UCSD-AML1 (cell line): ENCODE measurements at regions not wholly inside any gene's neighbourhood (a gene's known extent, or its start where the extent isn't known, plus 50 kb on each side); places are given as distances from the start of the nearest gene placed in this dataset.

Experiments used
- DNase-seq: peaks from one replicate; lab custom pipeline; 2025; ENCODE audit not compliant: unreplicated experiment; lab: John Stamatoyannopoulos, UW

DNA sequence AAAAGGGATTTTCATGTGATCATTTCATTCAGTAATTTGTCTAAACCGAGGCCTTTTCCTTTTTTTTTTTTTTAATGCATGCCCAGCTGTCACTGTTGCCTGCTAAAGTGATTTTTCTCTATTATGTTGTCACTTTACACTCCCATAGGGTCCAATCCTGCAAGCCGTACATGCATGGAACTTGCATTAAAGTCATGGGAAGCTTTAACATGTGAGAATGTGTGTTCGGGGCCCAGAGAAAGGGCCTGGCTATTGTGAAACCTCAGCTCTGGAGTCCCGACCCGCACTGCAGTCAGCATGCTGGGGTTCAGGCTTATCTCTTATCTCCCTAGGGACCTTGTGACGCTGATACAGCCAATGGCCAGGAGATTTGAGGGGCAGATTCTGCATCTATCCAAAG, 474.6 kb downstream of the SLC4A3 start:
- no peak for DNase-seq

- no peak for DNase-seq
These were observed 476.2 kb downstream of the SLC4A3 start for GRCh38 chr2:220103596-220103995.

GRCh38 chr2:220104871-220105351, 477.5 kb downstream of the SLC4A3 start:
- peak; percentile 55 for DNase-seq

DNA sequence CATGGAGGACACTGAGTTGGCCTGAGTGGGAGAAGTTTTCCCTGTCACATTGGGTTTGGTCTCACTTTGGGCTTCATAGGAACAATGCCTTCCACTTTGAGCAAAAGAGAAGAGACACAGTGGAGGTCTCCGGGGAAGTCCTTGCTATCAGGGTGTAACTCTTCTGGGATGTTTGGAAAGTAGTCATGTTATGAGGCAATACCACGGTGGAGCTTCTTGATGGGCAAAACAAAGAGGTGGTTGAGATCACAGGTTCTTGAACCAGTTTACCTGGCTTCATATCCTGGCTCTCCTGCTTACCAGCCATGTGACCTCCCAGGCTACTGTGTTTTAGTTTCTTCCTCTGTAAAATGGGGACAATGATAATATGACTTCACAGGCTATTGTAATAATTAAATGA, 478.6 kb downstream of the SLC4A3 start:
- DNase-seq = no peak

DNA sequence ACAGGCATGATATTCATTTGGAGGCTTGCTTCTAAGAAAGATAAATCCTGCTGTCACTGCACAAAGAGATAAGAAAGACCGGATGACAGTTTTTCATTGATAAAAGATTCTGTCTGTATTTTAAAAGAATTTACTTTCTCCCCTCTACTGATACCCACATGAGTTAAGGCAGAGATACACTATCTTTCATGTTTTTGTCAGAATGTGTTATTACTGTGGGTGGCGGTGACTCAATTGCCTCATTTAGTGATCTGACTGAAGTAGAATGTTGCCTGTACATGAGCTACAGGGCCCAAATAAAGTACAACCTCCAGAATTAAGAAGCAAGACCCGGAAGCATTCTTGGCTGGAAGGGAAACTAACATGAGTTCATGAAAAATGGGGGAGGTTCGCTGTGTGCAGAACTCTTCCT, 480.0 kb downstream of the SLC4A3 start:
- DNase-seq = no peak

- DNase-seq = no peak
These were observed 487.0 kb downstream of the SLC4A3 start for GRCh38 chr2:220114443-220114842.

DNA sequence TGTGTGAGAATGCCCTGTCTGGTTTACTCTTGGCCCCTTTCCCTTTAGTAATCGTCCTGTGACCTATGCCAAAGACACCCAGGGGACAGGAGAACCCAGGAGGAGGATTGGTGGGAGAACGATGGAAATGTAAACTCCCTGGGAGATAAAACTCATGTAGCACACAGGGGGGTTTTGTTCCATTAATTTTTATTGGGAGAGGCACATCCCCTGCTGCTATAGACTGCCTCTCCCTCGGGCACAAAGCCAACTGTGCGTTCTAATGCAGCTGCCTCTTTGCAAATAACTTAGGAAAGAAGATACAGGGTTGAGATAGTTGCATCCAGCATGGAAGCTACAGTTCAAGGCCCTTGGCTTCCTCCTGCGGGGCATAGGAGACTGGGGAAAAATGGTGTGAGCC, 489.6 kb downstream of the SLC4A3 start:
- no peak for DNase-seq

DNA sequence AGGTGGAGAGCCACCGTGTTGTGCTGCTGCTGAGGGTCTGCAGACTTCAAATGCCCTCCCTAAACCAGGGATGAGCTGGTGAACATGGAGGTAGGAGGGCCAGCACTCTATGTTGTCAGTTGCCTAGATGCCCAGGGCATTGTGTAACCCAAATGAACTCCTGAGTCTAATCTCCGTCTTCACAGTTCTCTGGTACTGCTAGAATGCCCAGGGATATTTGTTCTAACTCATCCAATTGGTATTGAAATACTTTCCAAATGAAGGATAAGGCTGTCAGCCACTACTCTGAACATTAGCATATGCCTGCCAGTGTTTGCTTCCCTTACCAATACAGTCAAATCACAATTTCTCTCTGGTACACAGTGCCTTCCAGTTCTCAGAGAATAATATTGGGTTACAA, 492.6 kb downstream of the SLC4A3 start:
- no peak for DNase-seq

GRCh38 chr2:220123751-220124150, 496.3 kb downstream of the SLC4A3 start:
- no peak for DNase-seq

DNA sequence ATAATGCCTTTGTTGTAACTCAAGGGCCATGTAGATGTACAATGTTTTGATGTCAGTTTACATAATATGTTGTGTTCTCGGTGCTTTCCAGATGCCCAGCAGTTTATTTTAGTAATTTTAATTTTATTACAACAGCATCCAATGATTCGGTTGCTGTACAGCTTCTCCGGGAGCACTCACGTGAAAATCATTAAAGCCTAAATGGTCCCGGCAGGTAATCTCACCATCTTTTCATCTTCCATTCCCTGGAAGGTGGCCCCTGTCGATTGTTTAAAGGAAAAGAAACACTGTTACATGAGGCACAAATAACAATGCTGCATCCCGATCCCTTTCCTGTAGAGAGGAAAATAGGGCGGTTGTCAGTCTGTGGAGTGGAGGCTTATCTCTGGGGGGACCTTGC, 498.1 kb downstream of the SLC4A3 start:
- DNase-seq = no peak

GRCh38 chr2:220127311-220127710, 499.9 kb downstream of the SLC4A3 start:
- DNase-seq = no peak

DNA sequence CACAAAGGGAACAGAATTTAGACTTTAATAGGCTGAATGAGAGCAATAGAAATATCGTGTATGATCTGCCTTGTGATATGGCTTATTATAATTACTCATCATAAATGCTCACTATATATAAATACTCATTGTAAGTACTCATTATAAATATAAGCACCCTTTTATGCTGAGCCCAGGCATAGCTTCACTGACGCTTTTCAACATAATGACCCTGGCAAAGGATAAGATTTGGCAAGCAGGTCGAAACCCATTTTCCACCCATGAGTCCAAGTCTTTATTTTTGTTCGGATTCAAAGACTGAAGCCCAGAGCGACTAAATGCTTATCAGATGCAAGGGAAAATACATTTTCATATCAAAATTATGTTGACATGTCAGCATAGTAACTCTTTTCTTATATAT, 500.4 kb downstream of the SLC4A3 start:
- DNase-seq = no peak

- no peak for DNase-seq
These were observed 502.0 kb downstream of the SLC4A3 start for GRCh38 chr2:220129391-220129790.

GRCh38 chr2:220134756-220135534, 507.5 kb downstream of the SLC4A3 start:
- DNase-seq = no peak

GRCh38 chr2:220143336-220143735, 515.9 kb downstream of the SLC4A3 start:
- DNase-seq = no peak

GRCh38 chr2:220144411-220144810, 517.0 kb downstream of the SLC4A3 start:
- DNase-seq = no peak

DNA sequence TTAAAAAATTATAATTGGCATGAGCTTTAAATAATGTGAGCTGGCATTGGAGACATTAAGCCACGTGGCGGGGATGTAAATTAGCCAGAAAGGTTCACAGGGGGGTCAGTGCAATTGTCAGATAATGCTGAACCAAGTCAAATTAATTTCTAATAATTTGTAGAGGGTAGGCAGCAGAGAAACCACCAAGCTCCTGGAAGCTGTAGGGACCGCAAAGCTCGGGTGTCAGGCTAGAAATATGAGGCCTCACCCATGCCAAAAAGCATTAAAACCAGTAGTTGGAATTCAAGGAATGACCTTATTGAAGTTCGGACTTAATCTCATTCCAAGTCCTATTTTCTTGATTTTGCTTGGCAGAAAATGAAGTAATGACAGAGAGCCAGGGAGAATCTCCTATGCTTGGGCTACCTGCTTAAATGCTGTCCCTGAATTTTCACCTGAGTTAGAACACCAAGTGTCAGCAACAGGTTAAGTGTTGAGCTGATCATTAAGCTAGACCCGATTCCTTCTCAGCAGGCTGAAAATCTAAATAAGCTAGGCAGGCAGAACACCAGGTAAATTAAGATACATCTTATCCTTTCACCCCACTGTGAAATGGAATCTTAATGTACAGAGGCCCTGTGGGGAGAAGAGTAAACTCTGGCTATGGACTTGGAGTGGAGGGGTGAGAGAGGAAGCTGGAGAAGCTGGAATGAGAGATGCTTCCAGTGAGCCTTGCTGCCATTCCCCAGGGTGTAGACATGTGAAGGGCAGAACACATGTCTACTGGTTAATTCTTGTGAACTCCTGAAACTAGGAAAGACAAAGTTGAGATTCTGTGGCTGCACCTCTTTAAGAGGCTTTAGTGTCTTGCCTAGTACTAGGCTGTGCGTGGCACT, 520.0 kb downstream of the SLC4A3 start:
- DNase-seq = no peak

DNA sequence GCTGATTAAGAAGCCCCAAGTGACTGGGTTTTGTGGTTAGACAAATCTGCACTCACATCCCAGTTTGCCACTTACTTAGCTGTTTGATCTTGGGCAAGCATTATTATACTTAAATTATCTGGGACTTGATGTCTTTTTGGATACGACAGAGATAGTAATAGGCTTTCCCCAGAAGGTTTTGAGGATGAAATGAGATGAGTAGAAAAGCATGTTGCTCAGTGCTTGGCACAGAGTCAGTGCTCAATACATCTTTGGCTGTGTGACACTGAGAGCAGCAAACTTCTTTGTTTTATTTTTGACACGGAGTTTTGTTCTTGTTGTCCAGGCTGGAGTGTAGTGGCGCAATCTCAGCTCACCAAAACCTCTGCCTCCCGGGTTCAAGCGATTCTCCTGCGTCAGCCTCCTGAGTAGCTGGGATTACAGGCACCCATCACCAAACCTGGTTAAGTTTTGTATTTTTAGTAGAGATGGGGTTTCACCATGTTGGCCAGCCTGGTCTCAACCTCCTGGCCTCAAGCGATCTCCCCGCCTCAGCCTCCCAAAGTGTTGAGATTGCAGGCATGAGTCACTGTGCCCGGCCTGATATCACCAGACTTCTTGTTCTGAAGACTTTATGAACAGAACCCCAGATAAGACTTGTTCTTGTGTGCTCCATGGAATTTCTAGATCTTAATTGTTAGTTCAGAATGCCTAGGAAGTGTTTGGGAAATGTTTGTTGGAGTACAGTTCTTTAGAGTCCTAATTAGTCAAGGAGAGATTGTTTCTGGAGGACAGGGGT, 521.2 kb downstream of the SLC4A3 start:
- DNase-seq = no peak

GRCh38 chr2:220151341-220151740, 523.9 kb downstream of the SLC4A3 start:
- no peak for DNase-seq

DNA sequence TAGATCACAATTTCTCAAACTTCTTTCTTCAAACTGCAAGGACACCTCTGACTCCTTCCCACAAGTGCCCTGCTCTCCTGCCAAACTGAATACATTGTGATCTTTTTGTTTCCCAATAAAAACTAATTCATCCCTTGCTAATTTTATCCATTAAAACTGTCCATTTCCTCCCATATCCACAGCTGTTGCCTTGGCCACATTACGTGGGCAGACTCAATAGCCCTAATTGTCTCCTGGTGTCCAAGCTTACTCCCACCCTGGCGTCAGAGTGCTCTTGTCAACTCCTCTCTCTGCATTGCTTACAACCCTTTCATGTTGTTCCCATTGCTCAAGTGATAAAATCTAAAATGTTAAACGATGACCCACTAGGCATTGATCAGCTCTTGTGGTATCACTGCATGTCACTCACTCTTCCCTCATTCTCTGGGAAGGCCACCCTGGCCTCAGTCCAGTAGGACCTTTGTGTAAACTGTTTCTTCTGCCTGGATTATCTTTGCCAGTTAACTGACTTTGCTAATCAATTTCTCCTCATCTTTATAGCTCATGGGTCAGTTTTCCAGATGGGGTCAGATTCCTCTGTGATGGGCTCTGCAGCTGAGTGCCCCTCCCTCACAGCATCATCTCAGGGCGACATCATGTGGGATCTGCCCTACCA, 525.0 kb downstream of the SLC4A3 start:
- no peak for DNase-seq

DNA sequence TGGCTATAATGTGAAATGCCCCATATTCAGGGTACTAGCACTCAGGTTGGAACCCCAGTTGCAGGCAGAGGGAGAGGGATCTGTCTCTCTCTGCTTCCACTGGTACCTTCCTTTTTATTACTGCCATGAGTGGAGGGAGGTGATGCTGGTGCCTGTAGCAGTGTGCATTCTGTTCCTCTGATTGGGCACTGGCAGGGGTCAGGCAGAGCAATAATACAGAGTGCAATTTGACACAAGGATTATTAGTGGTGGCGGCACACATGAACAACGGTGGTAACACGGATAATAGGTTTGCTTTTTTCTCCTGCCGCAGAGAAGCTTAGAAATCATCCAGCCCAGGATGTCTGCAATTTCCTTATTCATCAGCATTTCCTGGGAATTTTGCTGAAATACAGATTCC, 525.7 kb downstream of the SLC4A3 start:
- no peak for DNase-seq
